ENCODE measurements at regions not wholly inside any gene's neighbourhood (a gene's known extent, or its start where the extent isn't known, plus 50 kb on each side); places are given as distances from the start of the nearest gene placed in this dataset.
A peak's percentile ranks its signal among the peaks of the same experiment; 100 is the strongest.

DNA sequence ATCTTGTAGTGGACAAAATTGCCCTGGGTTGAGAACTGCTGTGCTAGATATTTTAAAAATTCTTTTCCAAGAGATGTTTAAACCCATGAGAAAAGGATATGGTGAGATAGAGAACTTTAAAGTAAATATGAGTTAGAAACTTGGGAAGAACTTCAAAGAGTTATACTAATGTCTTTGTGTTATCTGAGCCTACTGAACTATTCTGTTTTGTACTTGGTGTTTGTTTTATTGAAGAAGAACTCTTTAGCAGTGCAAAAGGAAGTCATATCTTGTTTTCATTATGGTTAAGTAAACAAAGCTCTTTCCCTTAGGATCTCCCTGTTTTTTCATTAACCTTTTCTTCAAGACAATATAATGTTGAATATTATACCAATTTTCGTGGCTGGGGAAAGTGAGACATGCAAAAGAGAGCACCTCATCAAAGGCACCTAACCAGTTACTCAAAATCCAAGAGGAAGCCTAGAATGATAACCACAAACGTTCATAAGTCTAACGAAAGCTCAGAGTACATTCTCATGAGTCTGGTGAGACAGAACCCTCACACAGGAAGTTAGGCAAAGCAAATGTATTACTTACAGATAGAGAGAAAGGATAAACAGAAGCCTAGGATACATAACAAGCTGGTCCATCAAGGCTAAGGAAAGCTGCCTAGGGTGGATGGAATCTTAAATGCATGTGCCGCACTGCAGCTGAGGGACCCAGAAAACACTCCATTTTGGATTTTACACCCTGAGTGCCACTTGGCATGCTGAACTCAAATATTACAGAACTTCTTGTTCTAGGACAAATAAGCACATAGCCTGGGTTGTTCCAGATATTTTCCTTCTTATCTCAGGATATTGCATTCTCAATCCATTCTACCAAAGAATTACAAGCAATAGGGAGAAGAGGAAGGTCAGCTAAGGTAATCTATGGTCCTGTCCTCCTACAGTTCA is 112.5 kb upstream of the ANO3 start:
- H3K27ac Mint-ChIP-seq, result peak overlapping the region; percentile 6
- no peaks in the 10 kb centered on the region for H3K27me3 Mint-ChIP-seq (ENCODE audit: low read depth)
- TF ChIP-seq, protein P1, sequence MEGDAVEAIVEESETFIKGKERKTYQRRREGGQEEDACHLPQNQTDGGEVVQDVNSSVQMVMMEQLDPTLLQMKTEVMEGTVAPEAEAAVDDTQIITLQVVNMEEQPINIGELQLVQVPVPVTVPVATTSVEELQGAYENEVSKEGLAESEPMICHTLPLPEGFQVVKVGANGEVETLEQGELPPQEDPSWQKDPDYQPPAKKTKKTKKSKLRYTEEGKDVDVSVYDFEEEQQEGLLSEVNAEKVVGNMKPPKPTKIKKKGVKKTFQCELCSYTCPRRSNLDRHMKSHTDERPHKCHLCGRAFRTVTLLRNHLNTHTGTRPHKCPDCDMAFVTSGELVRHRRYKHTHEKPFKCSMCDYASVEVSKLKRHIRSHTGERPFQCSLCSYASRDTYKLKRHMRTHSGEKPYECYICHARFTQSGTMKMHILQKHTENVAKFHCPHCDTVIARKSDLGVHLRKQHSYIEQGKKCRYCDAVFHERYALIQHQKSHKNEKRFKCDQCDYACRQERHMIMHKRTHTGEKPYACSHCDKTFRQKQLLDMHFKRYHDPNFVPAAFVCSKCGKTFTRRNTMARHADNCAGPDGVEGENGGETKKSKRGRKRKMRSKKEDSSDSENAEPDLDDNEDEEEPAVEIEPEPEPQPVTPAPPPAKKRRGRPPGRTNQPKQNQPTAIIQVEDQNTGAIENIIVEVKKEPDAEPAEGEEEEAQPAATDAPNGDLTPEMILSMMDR (IDR thresholded peaks at IDR 0.05; ENCODE audit: unreplicated experiment), result no peak
- H3K36me3 Mint-ChIP-seq, result peaks cover 4% of the 10 kb centered on the region
- no peak overlapping the region for H3K4me3 Mint-ChIP-seq
- no peak for DNase-seq (ENCODE audit: low spot score in 2 of 2, unreplicated experiment in 2 of 2)
- peaks cover 6% of the 10 kb centered on the region for H3K4me1 Mint-ChIP-seq
- H3K9me3 Mint-ChIP-seq, result peaks cover 11% of the 10 kb centered on the region

DNA sequence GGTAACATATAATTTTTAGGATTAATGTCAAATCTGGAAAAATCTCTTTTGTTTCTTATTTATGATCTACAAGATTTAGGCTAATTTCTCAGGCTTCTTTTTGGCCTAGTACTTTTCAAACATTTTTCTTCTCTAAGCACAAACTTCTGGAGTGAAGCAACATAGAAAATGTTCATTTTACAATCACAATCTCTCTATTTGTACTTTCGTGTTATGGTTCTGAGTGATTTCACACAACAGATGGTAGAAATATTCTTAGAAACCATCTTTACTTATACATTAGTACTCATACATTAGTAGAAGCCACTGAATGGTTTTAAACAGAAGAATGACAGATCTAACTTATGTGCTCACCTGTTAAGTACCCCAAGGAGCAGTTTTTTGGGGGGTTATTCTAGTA is 106.3 kb upstream of the ANO3 start:
- peaks cover 11% of the 10 kb centered on the region for H3K9me3 Mint-ChIP-seq
- H3K27me3 Mint-ChIP-seq (ENCODE audit: low read depth), result no peaks in the 10 kb centered on the region
- no peak for DNase-seq (ENCODE audit: low spot score in 2 of 2, unreplicated experiment in 2 of 2)
- H3K4me1 Mint-ChIP-seq, result peaks cover 1% of the 10 kb centered on the region
- H3K36me3 Mint-ChIP-seq, result peaks cover 4% of the 10 kb centered on the region
- TF ChIP-seq, protein P1 (IDR thresholded peaks at IDR 0.05; ENCODE audit: unreplicated experiment), result no peak
- H3K4me3 Mint-ChIP-seq, result no peak overlapping the region
- no peak overlapping the region for H3K27ac Mint-ChIP-seq

DNA sequence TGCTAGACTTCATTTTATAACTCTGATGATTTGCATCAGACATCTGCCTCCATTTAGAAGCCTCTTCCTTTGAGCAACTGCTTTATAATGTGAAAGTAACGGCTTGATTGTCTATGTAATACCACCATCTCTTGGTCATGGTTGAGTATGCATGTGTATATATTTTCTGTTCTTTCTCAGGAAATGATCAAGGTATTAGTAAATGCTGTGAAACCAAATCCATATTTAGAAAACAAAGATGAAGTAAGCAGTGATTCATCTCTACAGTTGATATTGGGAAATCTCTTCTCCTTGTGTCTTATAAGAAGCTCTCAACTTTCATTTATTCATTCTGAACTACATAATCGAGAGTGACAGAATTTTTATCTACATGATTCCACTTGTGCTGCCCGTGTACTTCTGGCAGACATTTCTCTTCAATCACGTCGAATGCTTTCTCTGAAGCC is 104.6 kb upstream of the ANO3 start:
- Mint-ChIP-seq H3K4me3 (no peak overlapping the region), H3K27ac (no peak overlapping the region), H3K4me1 (peaks cover 1% of the 10 kb centered on the region), H3K9me3 (peaks cover 7% of the 10 kb centered on the region), H3K36me3 (no peaks in the 10 kb centered on the region), H3K27me3 (ENCODE audit: low read depth) (no peaks in the 10 kb centered on the region)
- no peak for DNase-seq (ENCODE audit: low spot score in 2 of 2, unreplicated experiment in 2 of 2)
- TF ChIP-seq, protein P1 (IDR thresholded peaks at IDR 0.05; ENCODE audit: unreplicated experiment), result peak; percentile 33

DNA sequence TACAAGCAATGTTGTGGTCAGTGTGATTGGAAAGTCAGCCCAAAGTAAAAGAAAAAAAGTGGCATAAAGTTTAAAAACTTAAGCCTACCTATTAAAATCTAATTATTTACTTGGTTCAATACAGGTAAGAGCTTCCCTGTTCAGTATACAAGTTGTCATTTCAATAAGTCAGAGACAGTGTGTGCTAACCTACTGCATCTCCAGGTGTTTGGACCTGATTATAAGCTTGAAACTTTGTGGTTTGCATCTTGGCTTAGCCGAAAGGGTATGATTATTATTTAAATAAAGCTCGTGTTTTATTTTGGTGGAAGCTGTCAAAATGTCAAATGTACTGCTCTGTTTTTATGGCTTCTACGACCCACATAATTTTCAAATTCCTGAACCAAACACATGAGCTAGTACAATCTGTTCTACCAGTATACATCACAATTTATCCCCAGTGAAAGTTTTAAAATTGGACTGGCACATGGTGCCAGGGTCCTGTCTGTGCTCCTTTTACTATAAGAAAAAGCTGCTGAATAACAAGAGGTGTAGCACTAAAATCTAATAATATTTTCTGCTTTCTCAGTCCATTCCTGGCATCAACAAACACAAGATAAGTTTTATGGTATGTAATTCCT is 103.9 kb upstream of the ANO3 start:
- TF ChIP-seq, protein P1 (IDR thresholded peaks at IDR 0.05; ENCODE audit: unreplicated experiment), result no peak
- Mint-ChIP-seq H3K4me3 (no peak overlapping the region), H3K27ac (no peak overlapping the region)

DNA sequence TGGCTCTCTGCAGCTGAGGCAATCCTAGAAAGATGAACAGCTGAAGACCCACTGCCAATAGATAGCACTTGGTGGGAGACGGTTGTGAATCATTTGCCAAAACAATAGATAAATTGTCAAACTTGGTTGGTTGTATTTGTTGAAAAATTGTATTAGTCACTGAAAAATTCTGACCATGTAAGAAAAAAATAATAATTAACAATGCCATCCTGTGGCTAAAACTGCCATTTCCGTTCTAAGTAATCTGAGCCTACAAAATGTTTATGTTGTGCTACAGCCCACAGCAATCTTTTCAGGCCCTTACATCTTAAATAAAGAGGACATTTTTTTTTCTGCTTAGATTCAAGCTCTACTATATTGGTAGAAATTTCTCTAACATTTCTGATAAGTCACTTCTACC is 103.2 kb upstream of the ANO3 start:
- TF ChIP-seq, protein P1 (IDR thresholded peaks at IDR 0.05; ENCODE audit: unreplicated experiment), result no peak
- H3K9me3 Mint-ChIP-seq, result peaks cover 3% of the 10 kb centered on the region
- no peak for DNase-seq (ENCODE audit: low spot score in 2 of 2, unreplicated experiment in 2 of 2)
- peaks cover 1% of the 10 kb centered on the region for H3K4me1 Mint-ChIP-seq
- no peaks in the 10 kb centered on the region for H3K27me3 Mint-ChIP-seq (ENCODE audit: low read depth)
- H3K4me3 Mint-ChIP-seq, result no peak overlapping the region
- H3K27ac Mint-ChIP-seq, result no peak overlapping the region
- no peaks in the 10 kb centered on the region for H3K36me3 Mint-ChIP-seq

More for the DNA sequence above, 103.9 kb upstream of the ANO3 start:
- Mint-ChIP-seq H3K36me3 (no peaks in the 10 kb centered on the region), H3K4me1 (peaks cover 1% of the 10 kb centered on the region), H3K27me3 (ENCODE audit: low read depth) (no peaks in the 10 kb centered on the region), H3K9me3 (peaks cover 5% of the 10 kb centered on the region)
- no peak for DNase-seq (ENCODE audit: low spot score in 2 of 2, unreplicated experiment in 2 of 2)
